ENCODE measurements at regions not wholly inside any gene's neighbourhood (a gene's known extent, or its start where the extent isn't known, plus 50 kb on each side); places are given as distances from the start of the nearest gene placed in this dataset.

- no peak overlapping the region for H3K4me3 ChIP-seq (ENCODE audit: extremely low read depth in 1 of 4, insufficient read depth in 2 of 4, low read depth in 3 of 4, low read length in 4 of 4)
- H3K23me2 ChIP-seq (ENCODE audit: low read depth, low read length), result peaks cover 6% of the 10 kb centered on the region; the same call in 1 of the 2 replicates
- H2AFZ ChIP-seq (ENCODE audit: low read length), result no peak overlapping the region
- H2BK20ac ChIP-seq (ENCODE audit: low read length), result no peak overlapping the region
- no peaks in the 10 kb centered on the region for H3K9me3 ChIP-seq (ENCODE audit: insufficient read depth in 2 of 2, low read depth in 1 of 2, low read length in 1 of 2)
- H2BK15ac ChIP-seq (ENCODE audit: low read length), result no peak overlapping the region
- no peak overlapping the region for H3K4ac ChIP-seq (replicated peaks; ENCODE audit: insufficient read length, low read depth, low read length)
- H3K56ac ChIP-seq (replicated peaks; ENCODE audit: insufficient read length, low read depth, low read length), result no peak overlapping the region
- H4K5ac ChIP-seq (ENCODE audit: insufficient read length, low read depth, low read length), result no peak overlapping the region
- H3K27me3 ChIP-seq (replicated peaks in 1 of 4; ENCODE audit: control insufficient read depth in 3 of 4, extremely low read depth in 1 of 4, insufficient read depth in 3 of 4, low read length in 3 of 4), result no peaks in the 10 kb centered on the region
- H3K18ac ChIP-seq (ENCODE audit: extremely low read depth, low read length), result no peak overlapping the region
- no peak overlapping the region for H3K4me2 ChIP-seq (ENCODE audit: insufficient read depth in 1 of 2, low read depth in 2 of 2, low read length in 2 of 2)
- no peak overlapping the region for H2BK5ac ChIP-seq (ENCODE audit: low read depth, low read length)
- no peak overlapping the region for H4K8ac ChIP-seq (ENCODE audit: extremely low read depth, insufficient read depth, low read length)
- H3K79me2 ChIP-seq (ENCODE audit: control insufficient read depth in 1 of 2, insufficient read depth in 2 of 2, low read length in 2 of 2), result no peaks in the 10 kb centered on the region
- H2BK12ac ChIP-seq (ENCODE audit: low read depth, low read length), result no peak overlapping the region
- DNase-seq (ENCODE audit: low read depth in 1 of 2, low spot score in 2 of 2) (no peak), FAIRE-seq (no peak)
- POLR2A ChIA-PET (ENCODE audit: partially characterized antibody), result interaction anchor here (0.6 kb wide), 1 partner anchor 650 kb away, joined by 3 read pairs; no protein-coding TSS in a partner anchor
- WGBS, 2 experiments (ENCODE audit: extremely low coverage in 1 of 2, insufficient coverage in 1 of 2, insufficient read length in 1 of 2, insufficient replicate concordance in 2 of 2, low coverage in 1 of 2, low lambda C conversion rate in 2 of 2, missing lambda C conversion rate in 1 of 2), result 40% methylated on average over 3 of the region's 3 CpGs; no CpG with 5 or more reads in 1 of the 2 experiments
- no peaks in the 10 kb centered on the region for H3K79me1 ChIP-seq (ENCODE audit: low read depth, low read length)
- no peak overlapping the region for H3K14ac ChIP-seq (ENCODE audit: insufficient read length)
- no peaks in the 10 kb centered on the region for H3K36me3 ChIP-seq (ENCODE audit: control insufficient read depth in 2 of 4, insufficient read depth in 4 of 4, low read length in 3 of 4)
- peaks cover 0 to 7% (median 5%) of the 10 kb centered on the region in 4 experiments; a peak in 4 of 7 replicates for H3K4me1 ChIP-seq (replicated peaks in 1 of 4; ENCODE audit: control insufficient read depth in 3 of 4, insufficient read depth in 4 of 4, low read length in 3 of 4)
- no peak overlapping the region for H4K91ac ChIP-seq (replicated peaks; ENCODE audit: insufficient read length, low read length)
- TF ChIP-seq NRF1 (IDR thresholded peaks at IDR 0.05; ENCODE audit: low read depth, low read length) (no peak), RAD21 (IDR thresholded peaks at IDR 0.05 in 1 of 2, conservative IDR thresholded peaks at IDR 0.05 in 1 of 2; ENCODE audit: low read depth in 2 of 2, low read length in 2 of 2) (peak; percentile 87 to 90), CTCF (IDR thresholded peaks at IDR 0.05; ENCODE audit: control extremely low read depth in 1 of 3, insufficient read depth in 1 of 3, low read depth in 1 of 3, low read length in 3 of 3) (peak in 2 of 3 experiments; percentile 48 to 64; a peak in 2 of 4 replicates), SIX5 (IDR thresholded peaks at IDR 0.05; ENCODE audit: low read depth, low read length) (0 out of 2 replicates have a peak, but pooled peaks have one; percentile 1), EZH2 (IDR thresholded peaks at IDR 0.05; ENCODE audit: low read depth, low read length, severe bottlenecking) (no peak)
- no peak overlapping the region for H3K9ac ChIP-seq (replicated peaks in 1 of 4; ENCODE audit: extremely low read depth in 1 of 4, low read depth in 3 of 4, low read length in 3 of 4)
- H2BK120ac ChIP-seq (replicated peaks; ENCODE audit: low read depth, low read length), result no peak overlapping the region
- CTCF ChIA-PET (ENCODE audit: partially characterized antibody), result interaction anchor here (0.6 to 4.8 kb wide), 34 partner anchors 8 to 1681 kb away, joined by 3 to 56 read pairs (median 4); no protein-coding TSS in a partner anchor
- no peak overlapping the region for H3K27ac ChIP-seq (ENCODE audit: low read depth, low read length)
- no peak overlapping the region for H3K23ac ChIP-seq (ENCODE audit: insufficient read length)
- no peak overlapping the region for H2AK5ac ChIP-seq (ENCODE audit: low read depth, low read length)
- H4K20me1 ChIP-seq (replicated peaks in 1 of 2; ENCODE audit: control insufficient read depth in 1 of 2, insufficient read depth in 2 of 2, low read length in 2 of 2), result no peaks in the 10 kb centered on the region
These were observed 439.2 kb downstream of the MCTP2 start for GRCh38 chr15:94670438-94671034.

All from H1 (cell line).